Panc1 (cell line): ENCODE measurements at regions not wholly inside any gene's neighbourhood (a gene's known extent, or its start where the extent isn't known, plus 50 kb on each side); places are given as distances from the start of the nearest gene placed in this dataset.

Experiments
- ATAC-seq: fragments of 200-7000 bp; cut with Tn5 transposase; 2 replicates; pipeline ENCODE4 v1.9.1; 2020; ENCODE audit warnings: mild to moderate bottlenecking, moderate library complexity
- BruUV-seq: library from RNA; stranded (reverse); fragments of 400-500 nt; replicated peaks from 2 replicates; lab custom pipeline; 2021; lab: Mats Ljungman, UMichigan
- CTCF ChIA-PET: fragments of 300-600 bp; sonication (Branson Sonifier 250); formaldehyde crosslinking; loops from one replicate; lab custom pipeline; 2022; ENCODE audit warnings: antibody characterized with exemption; lab: Charles Lee
- POLR2A ChIA-PET: fragments of 300-600 bp; sonication (Branson Sonifier 250); formaldehyde crosslinking; loops from one replicate; lab custom pipeline; 2022; ENCODE audit warnings: antibody characterized with exemption; lab: Charles Lee
- DNase-seq: peaks from one replicate; pipeline ENCODE4 v3.0.0-alpha.2; 2010; ENCODE audit warnings: low read depth, low spot score
- H3K27ac ChIP-seq: 2 replicates; pipeline ENCODE4 v1.5.1; 2011; ENCODE audit warnings: mild to moderate bottlenecking, low read length, inconsistent platforms
- H3K27me3 ChIP-seq: fragments of 200-500 bp; sonication (Bioruptor generic); 2 replicates; pipeline ENCODE4 v1.6.0; 2014; ENCODE audit warnings: low read length, inconsistent platforms; ENCODE audit not compliant: control insufficient read depth, insufficient read depth
- H3K36me3 ChIP-seq: fragments of 200-500 bp; sonication (Bioruptor generic); 2 replicates; pipeline ENCODE4 v1.5.1; 2014; ENCODE audit warnings: inconsistent platforms, mild to moderate bottlenecking, low read length, moderate library complexity; ENCODE audit not compliant: control insufficient read depth, insufficient read depth
- H3K4me1 ChIP-seq: 2 replicates; pipeline ENCODE4 v1.5.1; 2011; ENCODE audit warnings: inconsistent platforms, mild to moderate bottlenecking, low read length, moderate library complexity; ENCODE audit not compliant: control insufficient read depth, insufficient read depth
- H3K4me3 ChIP-seq, 2 experiments: 2 replicates each; pipeline ENCODE4 v1.5.1; 2011 to 2012; ENCODE audit warnings: low read depth in 2 of 2, low read length in 2 of 2, mild to moderate bottlenecking in 2 of 2, inconsistent platforms in 1 of 2, moderate library complexity in 1 of 2
- H3K9me3 ChIP-seq: fragments of 200-500 bp; sonication (Bioruptor generic); 2 replicates; pipeline ENCODE4 v1.5.1; 2014; ENCODE audit warnings: low read depth, mild to moderate bottlenecking, inconsistent platforms, low read length, moderate library complexity; ENCODE audit not compliant: control insufficient read depth, insufficient read depth
- CTCF ChIP-seq: fragments of 450-650 bp; IDR thresholded peaks from 2 replicates; pipeline ENCODE4 v1.5.1; 2017; ENCODE audit warnings: mild to moderate bottlenecking
- POLR2AphosphoS5 ChIP-seq: IDR thresholded peaks from 2 replicates; pipeline ENCODE4 v1.6.1; 2012; ENCODE audit warnings: mild to moderate bottlenecking, low read depth, low read length, moderate library complexity
- REST ChIP-seq, 2 experiments: IDR thresholded peaks; 2 replicates each; pipeline ENCODE4 v1.6.1; 2011 to 2012; ENCODE audit warnings: low read depth in 2 of 2, control low read depth in 1 of 2, low read length in 1 of 2, mild to moderate bottlenecking in 1 of 2, moderate library complexity in 1 of 2; ENCODE audit not compliant: insufficient read depth in 1 of 2
- SIN3A ChIP-seq: IDR thresholded peaks from 2 replicates; pipeline ENCODE4 v1.6.1; 2012; ENCODE audit warnings: low read depth, mild to moderate bottlenecking, low read length, moderate library complexity, borderline replicate concordance; ENCODE audit not compliant: insufficient read depth
- TCF7L2 ChIP-seq: IDR thresholded peaks from 2 replicates; pipeline ENCODE4 v1.6.1; 2011; ENCODE audit warnings: mild to moderate bottlenecking, low read depth, low read length, inconsistent platforms
- in situ Hi-C: cut with HindIII; loops from 2 replicates; pipeline ENCODE4 v1.10.0; 2016; ENCODE audit warnings: low sequenced_read_pairs, low pct_unique_long_range_greater_than_20kb
- intact Hi-C: fragments of 100-400 bp; cut with micrococcal nuclease; formaldehyde crosslinking; loops from one replicate; pipeline ENCODE4 v1.10.0; 2022; ENCODE audit not compliant: unreplicated experiment

- Histone ChIP-seq H3K4me3 (no peak overlapping the region), H3K9me3 (no peaks in the 10 kb centered on the region), H3K36me3 (no peaks in the 10 kb centered on the region), H3K27me3 (no peaks in the 10 kb centered on the region), H3K27ac (no peak overlapping the region), H3K4me1 (no peaks in the 10 kb centered on the region)
- ATAC-seq: no peak
- in situ Hi-C loops: no loop called here
- POLR2A ChIA-PET: no interaction called here
- CTCF ChIA-PET: no interaction called here
- no peak for DNase-seq
- TF ChIP-seq POLR2AphosphoS5 (no peak), SIN3A (no peak), TCF7L2 (no peak), REST (IDR thresholded peaks at IDR 0.05; ENCODE audit: insufficient read depth in 1 of 2, low read depth in 2 of 2, low read length in 1 of 2) (no peak), CTCF (no peak)
- BruUV-seq: no TSS peak
- intact Hi-C loops: no loop called here
Measured at GRCh38 chr11:96680211-96681018, 290.6 kb downstream of the JRKL start.

- no peaks in the 10 kb centered on the region for H3K36me3 ChIP-seq
- no peaks in the 10 kb centered on the region for H3K9me3 ChIP-seq
- H3K27me3 ChIP-seq: no peaks in the 10 kb centered on the region
- H3K27ac ChIP-seq: no peak overlapping the region
- POLR2A ChIA-PET: no interaction called here
- H3K4me1 ChIP-seq: no peaks in the 10 kb centered on the region
- intact Hi-C loops: no loop called here
- in situ Hi-C loops: no loop called here
- ATAC-seq (no peak), DNase-seq (no peak)
- TF ChIP-seq POLR2AphosphoS5: no peak
- no peak for TF ChIP-seq REST (IDR thresholded peaks at IDR 0.05; ENCODE audit: insufficient read depth in 1 of 2, low read depth in 2 of 2, low read length in 1 of 2)
- TF ChIP-seq SIN3A: no peak
- no peak for TF ChIP-seq CTCF
- TF ChIP-seq TCF7L2: no peak
- H3K4me3 ChIP-seq: no peak overlapping the region
- CTCF ChIA-PET: no interaction called here
- no TSS peak for BruUV-seq
Measured at GRCh38 chr11:96681019-96681716, 291.4 kb downstream of the JRKL start.
